Muscle of arm (tissue), 1 donor: ENCODE measurements at regions not wholly inside any gene's neighbourhood (a gene's known extent, or its start where the extent isn't known, plus 50 kb on each side); places are given as distances from the start of the nearest gene placed in this dataset.

Experiments used
- DNase-seq: peaks from one replicate; pipeline ENCODE4 v3.0.0-alpha.2; 2013

GRCh38 chr21:28644762-28645161 lies 347.9 kb downstream of the LTN1 start:
- DNase-seq, result no peak

- no peak for DNase-seq
Observed at GRCh38 chr21:28642891-28643290, 349.8 kb downstream of the LTN1 start.

- DNase-seq, result no peak
Observed at GRCh38 chr21:28641731-28642130, 350.9 kb downstream of the LTN1 start.

- DNase-seq, result no peak
Observed at GRCh38 chr21:28640326-28640725, 352.4 kb downstream of the LTN1 start.

GRCh38 chr21:28639737-28640136 lies 352.9 kb downstream of the LTN1 start:
- DNase-seq, result no peak

- no peak for DNase-seq
Observed at GRCh38 chr21:28636752-28637691, 355.7 kb downstream of the LTN1 start.

- no peak for DNase-seq
Observed at GRCh38 chr21:28635541-28635940, 357.1 kb downstream of the LTN1 start.

GRCh38 chr21:28633839-28634555 lies 358.7 kb downstream of the LTN1 start:
- no peak for DNase-seq

GRCh38 chr21:28632755-28633408 lies 359.8 kb downstream of the LTN1 start:
- no peak for DNase-seq

GRCh38 chr21:28627691-28628090 lies 365.0 kb downstream of the LTN1 start:
- no peak for DNase-seq

GRCh38 chr21:28627261-28627660 lies 365.4 kb downstream of the LTN1 start:
- DNase-seq, result no peak

- no peak for DNase-seq
Observed at GRCh38 chr21:28624626-28625025, 368.1 kb downstream of the LTN1 start.

GRCh38 chr21:28617300-28617699 lies 375.4 kb downstream of the LTN1 start:
- no peak for DNase-seq

GRCh38 chr21:28615276-28615675 lies 377.4 kb downstream of the LTN1 start:
- no peak for DNase-seq

GRCh38 chr21:28614791-28615190 lies 377.9 kb downstream of the LTN1 start:
- no peak for DNase-seq

- DNase-seq, result no peak
Observed at GRCh38 chr21:28608646-28609045, 384.0 kb downstream of the LTN1 start.

- no peak for DNase-seq
Observed at GRCh38 chr21:28607545-28607944, 385.1 kb downstream of the LTN1 start.

GRCh38 chr21:28604946-28605537 lies 387.6 kb downstream of the LTN1 start:
- DNase-seq, result no peak

GRCh38 chr21:28602546-28602945 lies 390.1 kb downstream of the LTN1 start:
- DNase-seq, result no peak

- no peak for DNase-seq
Observed at GRCh38 chr21:28598214-28598613, 394.5 kb downstream of the LTN1 start.

- no peak for DNase-seq
Observed at GRCh38 chr21:28592205-28592865, 400.3 kb downstream of the LTN1 start.

- DNase-seq, result no peak
Observed at GRCh38 chr21:28590676-28591075, 402.0 kb downstream of the LTN1 start.
